CD4-positive, alpha-beta T cell (primary cell): ENCODE measurements at regions not wholly inside any gene's neighbourhood (a gene's known extent, or its start where the extent isn't known, plus 50 kb on each side); places are given as distances from the start of the nearest gene placed in this dataset.
A peak's percentile ranks its signal among the peaks of the same experiment; 100 is the strongest.

Experiments used
- ATAC-seq: fragments of 200-7000 bp; cut with Tn5 transposase; one replicate; pipeline ENCODE4 v1.10.0; 2022; ENCODE audit warnings: mild to moderate bottlenecking; ENCODE audit not compliant: poor library complexity
- CTCF ChIA-PET: fragments of 350-600 bp; sonication (Branson Sonifier 250); formaldehyde crosslinking; loops from one replicate; lab custom pipeline; 2021; ENCODE audit warnings: antibody characterized with exemption, inconsistent platforms; lab: Charles Lee
- POLR2A ChIA-PET: fragments of 350-600 bp; sonication (Branson Sonifier 250); formaldehyde crosslinking; loops from one replicate; lab custom pipeline; 2021; ENCODE audit warnings: antibody characterized with exemption, inconsistent platforms; lab: Charles Lee
- DNase-seq, 14 experiments: peaks; one replicate each; pipeline ENCODE4 v3.0.0-alpha.2; 2013 to 2020; ENCODE audit warnings: mixed read lengths in 2 of 14
- H3K27ac ChIP-seq, 2 donors: one replicate each; pipeline versions ENCODE4 v1.5.1 to v1.7.0; 2013; ENCODE audit warnings: low read length in 2 of 2, low read depth in 1 of 2, mild to moderate bottlenecking in 1 of 2
- H3K27me3 ChIP-seq, 2 experiments: 1 replicate in 1 of 2; 2 replicates in 1 of 2; pipeline versions ENCODE4 v1.6.1 to v1.7.0; 2013; ENCODE audit warnings: low read length in 2 of 2, control low read depth in 1 of 2, mild to moderate bottlenecking in 1 of 2, moderate library complexity in 1 of 2; ENCODE audit not compliant: insufficient read depth in 2 of 2, control insufficient read depth in 1 of 2
- H3K36me3 ChIP-seq: one replicate; pipeline ENCODE4 v1.6.1; 2013; ENCODE audit warnings: low read length, control low read depth; ENCODE audit not compliant: insufficient read depth
- H3K4me1 ChIP-seq: one replicate; pipeline ENCODE4 v1.6.1; 2013; ENCODE audit warnings: low read length, control low read depth; ENCODE audit not compliant: insufficient read depth
- H3K4me3 ChIP-seq: one replicate; pipeline ENCODE4 v1.5.1; 2013; ENCODE audit warnings: mild to moderate bottlenecking, low read length, moderate library complexity
- H3K9me3 ChIP-seq, 2 experiments: 1 replicate in 1 of 2; 2 replicates in 1 of 2; pipeline versions ENCODE4 v1.6.1 to v1.7.0; 2013; ENCODE audit warnings: low read length in 2 of 2, mild to moderate bottlenecking in 2 of 2, control low read depth in 1 of 2, moderate library complexity in 1 of 2; ENCODE audit not compliant: control insufficient read depth in 1 of 2, insufficient read depth in 1 of 2
- H3K27ac Mint-ChIP-seq: one replicate; pipeline ENCODE4 v1.8.0; 2020; ENCODE audit warnings: mixed read lengths
- H3K27me3 Mint-ChIP-seq: one replicate; pipeline ENCODE4 v1.8.0; 2021; ENCODE audit warnings: mixed read lengths
- H3K36me3 Mint-ChIP-seq: one replicate; pipeline ENCODE4 v1.8.0; 2021; ENCODE audit warnings: low read depth, mixed read lengths
- H3K4me1 Mint-ChIP-seq: one replicate; pipeline ENCODE4 v1.8.0; 2021; ENCODE audit warnings: low read depth, mixed read lengths
- H3K4me3 Mint-ChIP-seq: one replicate; pipeline ENCODE4 v1.8.0; 2020; ENCODE audit warnings: mild to moderate bottlenecking, mixed read lengths
- H3K9me3 Mint-ChIP-seq: one replicate; pipeline ENCODE4 v1.8.0; 2020; ENCODE audit warnings: mixed read lengths
- CTCF ChIP-seq: fragments of 200-600 bp; IDR thresholded peaks from one replicate; pipeline ENCODE4 v1.8.0; 2022; ENCODE audit warnings: antibody characterized with exemption, mild to moderate bottlenecking
- intact Hi-C, 2 experiments: fragments of 100-400 bp; cut with DNase I in 1 of 2; cut with micrococcal nuclease in 1 of 2; formaldehyde crosslinking; loops; one replicate each; pipeline versions ENCODE4 v1.15.1 to v1.9.0; 2023 to 2025; cut with DNase I, micrococcal nuclease

- TF ChIP-seq CTCF, result no peak
- Mint-ChIP-seq H3K27me3 (no peaks in the 10 kb centered on the region), H3K9me3 (no peaks in the 10 kb centered on the region), H3K27ac (peak overlapping the region; percentile 74), H3K4me3 (no peak overlapping the region), H3K4me1 (peaks cover 48% of the 10 kb centered on the region), H3K36me3 (no peaks in the 10 kb centered on the region)
- ChIA-PET POLR2A (no interaction called here), CTCF (no interaction called here)
- Histone ChIP-seq H3K4me1 (peaks cover 55% of the 10 kb centered on the region), H3K27ac (no peak overlapping the region), H3K36me3 (no peaks in the 10 kb centered on the region), H3K9me3 (peaks cover 0 to 9% of the 10 kb centered on the region in 2 experiments), H3K27me3 (no peaks in the 10 kb centered on the region), H3K4me3 (no peak overlapping the region)
- DNase-seq, result peak in 1 of 14 experiments; percentile 2
- no peak for ATAC-seq
- intact Hi-C loops, result no loop called here
These were observed 77.5 kb downstream of the FOXL3 start for GRCh38 chr7:367351-367901.

- H3K27ac ChIP-seq, result no peak overlapping the region
- peaks cover 0 to 4% of the 10 kb centered on the region in 2 experiments for H3K9me3 ChIP-seq
- CTCF ChIA-PET, result no interaction called here
- peaks cover 41% of the 10 kb centered on the region for H3K4me1 ChIP-seq
- Mint-ChIP-seq H3K9me3 (no peaks in the 10 kb centered on the region), H3K27ac (no peak overlapping the region), H3K36me3 (no peaks in the 10 kb centered on the region), H3K27me3 (no peaks in the 10 kb centered on the region), H3K4me3 (no peak overlapping the region), H3K4me1 (peaks cover 34% of the 10 kb centered on the region)
- H3K36me3 ChIP-seq, result no peaks in the 10 kb centered on the region
- H3K4me3 ChIP-seq, result no peak overlapping the region
- no peaks in the 10 kb centered on the region for H3K27me3 ChIP-seq
- POLR2A ChIA-PET, result no interaction called here
- TF ChIP-seq CTCF, result no peak
- intact Hi-C loops, result no loop called here
- DNase-seq (peak in 2 of 14 experiments; percentile 0 to 4), ATAC-seq (no peak)
These were observed 78.9 kb downstream of the FOXL3 start for GRCh38 chr7:368651-369475.

GRCh38 chr7:369476-370258 is 79.7 kb downstream of the FOXL3 start:
- Histone ChIP-seq H3K27ac (no peak overlapping the region), H3K36me3 (no peaks in the 10 kb centered on the region), H3K4me1 (peaks cover 33% of the 10 kb centered on the region), H3K9me3 (peaks cover 0 to 3% of the 10 kb centered on the region in 2 experiments), H3K4me3 (no peak overlapping the region), H3K27me3 (no peaks in the 10 kb centered on the region)
- CTCF ChIA-PET, result no interaction called here
- peak in 1 of 14 experiments; percentile 2 for DNase-seq
- POLR2A ChIA-PET, result no interaction called here
- no peak for TF ChIP-seq CTCF
- no peak for ATAC-seq
- H3K4me1 Mint-ChIP-seq, result peaks cover 26% of the 10 kb centered on the region
- intact Hi-C loops, result no loop called here
- no peaks in the 10 kb centered on the region for H3K27me3 Mint-ChIP-seq
- no peaks in the 10 kb centered on the region for H3K9me3 Mint-ChIP-seq
- H3K27ac Mint-ChIP-seq, result no peak overlapping the region
- no peaks in the 10 kb centered on the region for H3K36me3 Mint-ChIP-seq
- H3K4me3 Mint-ChIP-seq, result no peak overlapping the region
